SK-N-SH treated with all-trans-retinoic acid at 6 μM for 48 hours (cell line): ENCODE measurements at regions not wholly inside any gene's neighbourhood (a gene's known extent, or its start where the extent isn't known, plus 50 kb on each side); places are given as distances from the start of the nearest gene placed in this dataset.

Source experiments
- RARB ChIP-seq: fragments of 250-450 bp; sonication (Bioruptor Pico); IDR thresholded peaks from 2 replicates; pipeline ENCODE4 v1.8.0; 2021; ENCODE audit warnings: mild to moderate bottlenecking, moderate library complexity
- TCF4 ChIP-seq: fragments of 250-450 bp; sonication (Bioruptor Pico); IDR thresholded peaks from 2 replicates; pipeline ENCODE4 v1.8.0; 2021; ENCODE audit warnings: mild to moderate bottlenecking, moderate library complexity, borderline replicate concordance
- TF ChIP-seq, protein P1 (sequence below): fragments of 250-450 bp; sonication (Bioruptor Pico); IDR thresholded peaks from 2 replicates; pipeline ENCODE4 v1.8.0; 2020; ENCODE audit warnings: mild to moderate bottlenecking, moderate library complexity, borderline replicate concordance
- TF ChIP-seq, protein P2 (sequence below): fragments of 250-450 bp; sonication (Bioruptor Pico); IDR thresholded peaks from 2 replicates; pipeline ENCODE4 v1.5.1; 2021; ENCODE audit warnings: mild to moderate bottlenecking, moderate library complexity

DNA sequence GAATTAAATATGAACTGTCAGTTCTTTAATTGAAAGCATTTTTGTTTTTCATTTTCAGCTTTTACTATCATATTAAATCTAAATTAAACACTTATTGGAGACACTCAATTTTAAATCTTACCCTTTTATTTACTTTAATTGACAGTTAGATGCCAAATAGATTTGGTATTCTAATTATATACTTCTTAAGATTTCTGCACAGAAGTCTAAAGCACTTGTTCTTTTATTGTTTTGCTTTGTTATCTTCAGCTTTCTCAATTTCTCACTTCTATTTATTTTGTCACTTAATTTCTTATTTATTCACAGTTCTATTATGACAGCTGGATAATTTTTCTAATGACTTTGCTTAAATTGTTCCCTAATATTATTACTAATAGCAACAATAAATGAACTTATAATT, 1397.3 kb upstream of the MIR17HG start:
- TF ChIP-seq, protein P1, sequence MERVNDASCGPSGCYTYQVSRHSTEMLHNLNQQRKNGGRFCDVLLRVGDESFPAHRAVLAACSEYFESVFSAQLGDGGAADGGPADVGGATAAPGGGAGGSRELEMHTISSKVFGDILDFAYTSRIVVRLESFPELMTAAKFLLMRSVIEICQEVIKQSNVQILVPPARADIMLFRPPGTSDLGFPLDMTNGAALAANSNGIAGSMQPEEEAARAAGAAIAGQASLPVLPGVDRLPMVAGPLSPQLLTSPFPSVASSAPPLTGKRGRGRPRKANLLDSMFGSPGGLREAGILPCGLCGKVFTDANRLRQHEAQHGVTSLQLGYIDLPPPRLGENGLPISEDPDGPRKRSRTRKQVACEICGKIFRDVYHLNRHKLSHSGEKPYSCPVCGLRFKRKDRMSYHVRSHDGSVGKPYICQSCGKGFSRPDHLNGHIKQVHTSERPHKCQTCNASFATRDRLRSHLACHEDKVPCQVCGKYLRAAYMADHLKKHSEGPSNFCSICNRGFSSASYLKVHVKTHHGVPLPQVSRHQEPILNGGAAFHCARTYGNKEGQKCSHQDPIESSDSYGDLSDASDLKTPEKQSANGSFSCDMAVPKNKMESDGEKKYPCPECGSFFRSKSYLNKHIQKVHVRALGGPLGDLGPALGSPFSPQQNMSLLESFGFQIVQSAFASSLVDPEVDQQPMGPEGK (CRISPR knock-in tag): no peak
- TF ChIP-seq, protein P2, sequence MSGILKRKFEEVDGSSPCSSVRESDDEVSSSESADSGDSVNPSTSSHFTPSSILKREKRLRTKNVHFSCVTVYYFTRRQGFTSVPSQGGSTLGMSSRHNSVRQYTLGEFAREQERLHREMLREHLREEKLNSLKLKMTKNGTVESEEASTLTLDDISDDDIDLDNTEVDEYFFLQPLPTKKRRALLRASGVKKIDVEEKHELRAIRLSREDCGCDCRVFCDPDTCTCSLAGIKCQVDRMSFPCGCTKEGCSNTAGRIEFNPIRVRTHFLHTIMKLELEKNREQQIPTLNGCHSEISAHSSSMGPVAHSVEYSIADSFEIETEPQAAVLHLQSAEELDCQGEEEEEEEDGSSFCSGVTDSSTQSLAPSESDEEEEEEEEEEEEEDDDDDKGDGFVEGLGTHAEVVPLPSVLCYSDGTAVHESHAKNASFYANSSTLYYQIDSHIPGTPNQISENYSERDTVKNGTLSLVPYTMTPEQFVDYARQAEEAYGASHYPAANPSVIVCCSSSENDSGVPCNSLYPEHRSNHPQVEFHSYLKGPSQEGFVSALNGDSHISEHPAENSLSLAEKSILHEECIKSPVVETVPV (CRISPR knock-in tag): no peak
- no peak for TF ChIP-seq TCF4
- TF ChIP-seq RARB: no peak
